Thoracic aorta (tissue), 2 donors: ENCODE measurements at regions not wholly inside any gene's neighbourhood (a gene's known extent, or its start where the extent isn't known, plus 50 kb on each side); places are given as distances from the start of the nearest gene placed in this dataset.

Experiments
- ATAC-seq: fragments of 150-250 bp; one replicate; pipeline ENCODE4 v1.8.0; 2017; ENCODE audit warnings: low read depth; ENCODE audit not compliant: insufficient number of reproducible peaks, low FRiP score
- DNase-seq: peaks from one replicate; pipeline ENCODE4 v3.0.0-alpha.2; 2020; ENCODE audit warnings: low spot score
- H3K27ac ChIP-seq, 2 donors: fragments of 200-600 bp; sonication (generic); 1 replicate in 1 of 2; 2 replicates in 1 of 2; pipeline ENCODE4 v1.5.1; 2016; ENCODE audit warnings: mild to moderate bottlenecking in 2 of 2, moderate library complexity in 2 of 2
- H3K27me3 ChIP-seq: fragments of 200-600 bp; sonication (generic); replicated peaks from 2 replicates; pipeline ENCODE4 v1.6.0; 2016; ENCODE audit warnings: mild to moderate bottlenecking; ENCODE audit not compliant: insufficient read depth
- H3K36me3 ChIP-seq: fragments of 200-600 bp; sonication (generic); one replicate; pipeline ENCODE4 v1.5.1; 2016
- H3K4me1 ChIP-seq, 2 donors: fragments of 200-600 bp; sonication (generic); 1 replicate in 1 of 2; 2 replicates in 1 of 2; pipeline versions ENCODE4 v1.5.1 to v1.6.0; 2016; ENCODE audit warnings: low read depth in 2 of 2, mild to moderate bottlenecking in 1 of 2; ENCODE audit not compliant: control insufficient read depth in 1 of 2
- H3K4me3 ChIP-seq: fragments of 200-600 bp; sonication (generic); 2 replicates; pipeline ENCODE4 v1.5.1; 2016; ENCODE audit warnings: mild to moderate bottlenecking
- H3K9me3 ChIP-seq: fragments of 200-600 bp; sonication (generic); 2 replicates; pipeline ENCODE4 v1.5.1; 2016
- CTCF ChIP-seq: fragments of 200-600 bp; sonication (generic); IDR thresholded peaks from one replicate; pipeline ENCODE4 v1.5.1; 2019; ENCODE audit warnings: antibody characterized with exemption

- Histone ChIP-seq H3K4me1 (no peaks in the 10 kb centered on the region), H3K27ac (no peak overlapping the region), H3K36me3 (no peaks in the 10 kb centered on the region), H3K9me3 (no peaks in the 10 kb centered on the region), H3K4me3 (no peak overlapping the region), H3K27me3 (no peaks in the 10 kb centered on the region)
- DNase-seq (no peak), ATAC-seq (no peak)
- TF ChIP-seq CTCF = no peak
These were observed 263.5 kb upstream of the DKK2 start for GRCh38 chr4:107299646-107300045.

GRCh38 chr4:107292979-107293378 is 256.9 kb upstream of the DKK2 start:
- Histone ChIP-seq H3K4me1 (no peaks in the 10 kb centered on the region), H3K27ac (no peak overlapping the region), H3K4me3 (no peak overlapping the region), H3K27me3 (no peaks in the 10 kb centered on the region), H3K9me3 (no peaks in the 10 kb centered on the region), H3K36me3 (no peaks in the 10 kb centered on the region)
- no peak for DNase-seq
- no peak for TF ChIP-seq CTCF
- ATAC-seq = no peak

- no peak for TF ChIP-seq CTCF
- no peaks in the 10 kb centered on the region for H3K4me1 ChIP-seq
- H3K9me3 ChIP-seq = no peaks in the 10 kb centered on the region
- H3K27ac ChIP-seq = no peak overlapping the region
- no peaks in the 10 kb centered on the region for H3K27me3 ChIP-seq
- DNase-seq (no peak), ATAC-seq (no peak)
- no peak overlapping the region for H3K4me3 ChIP-seq
- no peaks in the 10 kb centered on the region for H3K36me3 ChIP-seq
These were observed 247.8 kb upstream of the DKK2 start for GRCh38 chr4:107283587-107284559.

GRCh38 chr4:107279733-107280132 is 243.6 kb upstream of the DKK2 start:
- TF ChIP-seq CTCF = no peak
- DNase-seq (no peak), ATAC-seq (no peak)
- Histone ChIP-seq H3K27ac (no peak overlapping the region), H3K4me3 (no peak overlapping the region), H3K9me3 (no peaks in the 10 kb centered on the region), H3K27me3 (no peaks in the 10 kb centered on the region), H3K36me3 (no peaks in the 10 kb centered on the region), H3K4me1 (no peaks in the 10 kb centered on the region)

GRCh38 chr4:107278791-107279483 is 242.8 kb upstream of the DKK2 start:
- no peaks in the 10 kb centered on the region for H3K9me3 ChIP-seq
- no peak for DNase-seq
- TF ChIP-seq CTCF = no peak
- no peaks in the 10 kb centered on the region for H3K27me3 ChIP-seq
- H3K36me3 ChIP-seq = no peaks in the 10 kb centered on the region
- H3K4me1 ChIP-seq = no peaks in the 10 kb centered on the region
- ATAC-seq = no peak
- H3K4me3 ChIP-seq = no peak overlapping the region
- H3K27ac ChIP-seq = no peak overlapping the region
